Activated T-helper 1 cell treated with anti-CD3 and anti-CD28 coated beads, Interleukin-12 subunit alpha, Interleukin-12 subunit beta, Interleukin-2, Interleukin-4 antibody, amounts not matched to agents 30 ng/mL and 10 ng/mL and 1 ng/mL, durations not matched to agents 14 hours and 24 hours and 36 hours (primary cell): ENCODE measurements at regions not wholly inside any gene's neighbourhood (a gene's known extent, or its start where the extent isn't known, plus 50 kb on each side); places are given as distances from the start of the nearest gene placed in this dataset.
"Not testable (repeated sequence)": the region's sequence is repeated elsewhere in the genome, so short reads cannot be mapped to it uniquely, and the experiment has no call there.

ENCODE experiments used
- DNase-seq: peaks from one replicate; pipeline ENCODE4 v3.0.0; 2021; ENCODE audit warnings: low spot score
- H3K27ac Mint-ChIP-seq: one replicate; pipeline ENCODE4 v1.8.0; 2021; ENCODE audit warnings: mild to moderate bottlenecking, mixed read lengths
- H3K27me3 Mint-ChIP-seq: one replicate; pipeline ENCODE4 v1.8.0; 2022; ENCODE audit warnings: mild to moderate bottlenecking, moderate library complexity, mixed read lengths; ENCODE audit not compliant: insufficient read depth
- H3K36me3 Mint-ChIP-seq: one replicate; pipeline ENCODE4 v1.8.0; 2021; ENCODE audit warnings: low read depth, mixed read lengths
- H3K4me1 Mint-ChIP-seq: one replicate; pipeline ENCODE4 v1.8.0; 2021; ENCODE audit warnings: low read depth, mixed read lengths
- H3K4me3 Mint-ChIP-seq: one replicate; pipeline ENCODE4 v1.8.0; 2021; ENCODE audit warnings: mild to moderate bottlenecking, moderate library complexity, mixed read lengths
- H3K9me3 Mint-ChIP-seq: one replicate; pipeline ENCODE4 v1.8.0; 2021; ENCODE audit warnings: mixed read lengths
- intact Hi-C: fragments of 100-400 bp; cut with micrococcal nuclease; formaldehyde crosslinking; loops from one replicate; pipeline ENCODE4 v1.15.1; 2024

GRCh38 chr2:132279344-132279743, 117.6 kb upstream of the ANKRD30BL start:
- no peaks in the 10 kb centered on the region for H3K4me1 Mint-ChIP-seq
- H3K27me3 Mint-ChIP-seq, result peaks cover 2% of the 10 kb centered on the region
- no peaks in the 10 kb centered on the region for H3K36me3 Mint-ChIP-seq
- peaks cover 19% of the 10 kb centered on the region for H3K9me3 Mint-ChIP-seq
- no peak for DNase-seq
- H3K27ac Mint-ChIP-seq, result no peak overlapping the region
- intact Hi-C loops, result no loop called here
- no peak overlapping the region for H3K4me3 Mint-ChIP-seq

- intact Hi-C loops, result no loop called here
- Mint-ChIP-seq H3K27me3 (peaks cover 2% of the 10 kb centered on the region), H3K27ac (no peak overlapping the region), H3K9me3 (peaks cover 19% of the 10 kb centered on the region), H3K36me3 (no peaks in the 10 kb centered on the region), H3K4me3 (no peak overlapping the region), H3K4me1 (no peaks in the 10 kb centered on the region)
- DNase-seq, result no peak
Measured at GRCh38 chr2:132279930-132280615, 118.3 kb upstream of the ANKRD30BL start.

GRCh38 chr2:132280912-132281311, 119.2 kb upstream of the ANKRD30BL start:
- Mint-ChIP-seq H3K9me3 (peaks cover 19% of the 10 kb centered on the region), H3K36me3 (no peaks in the 10 kb centered on the region), H3K27me3 (peaks cover 2% of the 10 kb centered on the region), H3K4me3 (no peak overlapping the region), H3K27ac (no peak overlapping the region), H3K4me1 (no peaks in the 10 kb centered on the region)
- no peak for DNase-seq
- intact Hi-C loops, result no loop called here

- peaks cover 15% of the 10 kb centered on the region for H3K9me3 Mint-ChIP-seq
- H3K4me1 Mint-ChIP-seq, H3K27me3 Mint-ChIP-seq, H3K4me3 Mint-ChIP-seq, H3K36me3 Mint-ChIP-seq, H3K27ac Mint-ChIP-seq, intact Hi-C loops, DNase-seq: not testable (repeated sequence)
Measured at GRCh38 chr2:132282104-132282503, 120.4 kb upstream of the ANKRD30BL start.

GRCh38 chr2:132282911-132283310, 121.2 kb upstream of the ANKRD30BL start:
- intact Hi-C loops, result no loop called here
- DNase-seq, result no peak
- Mint-ChIP-seq H3K27me3 (peaks cover 2% of the 10 kb centered on the region), H3K36me3 (no peaks in the 10 kb centered on the region), H3K27ac (no peak overlapping the region), H3K9me3 (peaks cover 12% of the 10 kb centered on the region), H3K4me3 (no peak overlapping the region), H3K4me1 (no peaks in the 10 kb centered on the region)

- H3K4me3 Mint-ChIP-seq, intact Hi-C loops, H3K4me1 Mint-ChIP-seq, H3K9me3 Mint-ChIP-seq, H3K27me3 Mint-ChIP-seq, H3K36me3 Mint-ChIP-seq, DNase-seq, H3K27ac Mint-ChIP-seq: not testable (repeated sequence)
Measured at GRCh38 chr2:132286289-132286911, 124.6 kb upstream of the ANKRD30BL start.

- H3K36me3 Mint-ChIP-seq, DNase-seq, H3K27ac Mint-ChIP-seq, H3K9me3 Mint-ChIP-seq, H3K27me3 Mint-ChIP-seq, intact Hi-C loops, H3K4me1 Mint-ChIP-seq, H3K4me3 Mint-ChIP-seq: not testable (repeated sequence)
Measured at GRCh38 chr2:132287910-132288309, 126.2 kb upstream of the ANKRD30BL start.

GRCh38 chr2:132289138-132289537, 127.4 kb upstream of the ANKRD30BL start:
- intact Hi-C loops, H3K9me3 Mint-ChIP-seq, DNase-seq, H3K27ac Mint-ChIP-seq, H3K36me3 Mint-ChIP-seq, H3K27me3 Mint-ChIP-seq, H3K4me3 Mint-ChIP-seq, H3K4me1 Mint-ChIP-seq: not testable (repeated sequence)

- H3K4me1 Mint-ChIP-seq, H3K4me3 Mint-ChIP-seq, H3K9me3 Mint-ChIP-seq, H3K36me3 Mint-ChIP-seq, H3K27me3 Mint-ChIP-seq, H3K27ac Mint-ChIP-seq, intact Hi-C loops, DNase-seq: not testable (repeated sequence)
Measured at GRCh38 chr2:132289812-132290211, 126.8 kb upstream of the GPR39 start.

GRCh38 chr2:132300592-132301378, 115.8 kb upstream of the GPR39 start:
- H3K4me1 Mint-ChIP-seq, result peaks cover 12% of the 10 kb centered on the region
- H3K27ac Mint-ChIP-seq, result peak overlapping the region; percentile 12
- DNase-seq, result not testable (repeated sequence)

GRCh38 chr2:132304661-132305380, 111.8 kb upstream of the GPR39 start:
- H3K4me3 Mint-ChIP-seq, H3K27ac Mint-ChIP-seq, H3K9me3 Mint-ChIP-seq, H3K27me3 Mint-ChIP-seq, intact Hi-C loops, H3K36me3 Mint-ChIP-seq, DNase-seq: not testable (repeated sequence)
- peaks cover 12% of the 10 kb centered on the region for H3K4me1 Mint-ChIP-seq

More at GRCh38 chr2:132300592-132301378, 115.8 kb upstream of the GPR39 start:
- intact Hi-C loops, H3K27me3 Mint-ChIP-seq, H3K36me3 Mint-ChIP-seq, H3K9me3 Mint-ChIP-seq: not testable (repeated sequence)
- H3K4me3 Mint-ChIP-seq, result peak overlapping the region; percentile 76

- DNase-seq, H3K27me3 Mint-ChIP-seq, H3K36me3 Mint-ChIP-seq, H3K4me1 Mint-ChIP-seq, H3K9me3 Mint-ChIP-seq, intact Hi-C loops, H3K27ac Mint-ChIP-seq, H3K4me3 Mint-ChIP-seq: not testable (repeated sequence)
Measured at GRCh38 chr2:132307613-132308198, 108.9 kb upstream of the GPR39 start.
